HCT116 (cell line): ENCODE measurements at regions not wholly inside any gene's neighbourhood (a gene's known extent, or its start where the extent isn't known, plus 50 kb on each side); places are given as distances from the start of the nearest gene placed in this dataset.

Experiments
- ATAC-seq: fragments of 200-7000 bp; cut with Tn5 transposase; 2 replicates; pipeline ENCODE4 v1.9.1; 2020; ENCODE audit warnings: mild to moderate bottlenecking, moderate library complexity
- BruUV-seq: library from RNA; stranded (reverse); fragments of 400-500 nt; replicated peaks from 2 replicates; lab custom pipeline; 2021; lab: Mats Ljungman, UMichigan
- CTCF ChIA-PET: fragments of 300-600 bp; sonication (Branson Sonifier 250); formaldehyde crosslinking; loops from one replicate; lab custom pipeline; 2021; ENCODE audit warnings: antibody characterized with exemption; lab: Charles Lee
- POLR2A ChIA-PET: fragments of 300-600, 350-600 bp; sonication (Branson Sonifier 250); formaldehyde crosslinking; loops from one replicate; lab custom pipeline; 2021; ENCODE audit warnings: antibody characterized with exemption; lab: Charles Lee
- RAD21 ChIA-PET, 2 experiments: fragments of 300-600 bp; sonication (Branson Sonifier 250); formaldehyde crosslinking; loops; one replicate each; lab custom pipeline; 2023; ENCODE audit warnings: low total read pairs in 2 of 2; ENCODE audit not compliant: uncharacterized antibody in 2 of 2, unreplicated experiment in 2 of 2, low non-redundant PET in 1 of 2; lab: Charles Lee
- DNase-seq: peaks from one replicate; pipeline ENCODE4 v3.0.0-alpha.2; 2010; ENCODE audit warnings: low read depth, low spot score
- H2AFZ ChIP-seq: fragments of 200-600 bp; shearing (Covaris generic), sonication (generic); 2 replicates; pipeline ENCODE4 v1.6.1; 2017; ENCODE audit warnings: low read depth, mixed run types, mixed read lengths, antibody characterized with exemption, low read length; ENCODE audit not compliant: poor library complexity, severe bottlenecking
- H3K27ac ChIP-seq: 2 replicates; pipeline ENCODE4 v1.5.1; 2012; ENCODE audit warnings: low read depth, low read length
- H3K27me3 ChIP-seq: fragments of 200-600 bp; sonication (generic); 2 replicates; pipeline ENCODE4 v1.6.1; 2016; ENCODE audit warnings: mixed run types, low read length, mixed read lengths; ENCODE audit not compliant: insufficient read depth
- H3K36me3 ChIP-seq, 2 experiments: fragments of 200-500 bp in 1 of 2; fragments of 200-600 bp in 1 of 2; sonication (Bioruptor generic) in 1 of 2; sonication (generic) in 1 of 2; 2 replicates each; pipeline versions ENCODE4 v1.5.1 to v1.6.1; 2014 to 2016; ENCODE audit warnings: low read length in 2 of 2, inconsistent platforms in 1 of 2, mixed read lengths in 1 of 2, mixed run types in 1 of 2; ENCODE audit not compliant: insufficient read depth in 2 of 2, control insufficient read depth in 1 of 2
- H3K4me1 ChIP-seq, 2 experiments: fragments of 200-600 bp in 1 of 2; sonication (generic) in 1 of 2; 2 replicates each; pipeline versions ENCODE4 v1.5.1 to v1.6.1; 2012 to 2017; ENCODE audit warnings: low read length in 2 of 2, inconsistent platforms in 1 of 2, mild to moderate bottlenecking in 1 of 2, mixed read lengths in 1 of 2, mixed run types in 1 of 2, moderate library complexity in 1 of 2; ENCODE audit not compliant: insufficient read depth in 2 of 2, control insufficient read depth in 1 of 2
- H3K4me2 ChIP-seq: fragments of 200-600 bp; sonication (generic); 2 replicates; pipeline ENCODE4 v1.6.1; 2017; ENCODE audit warnings: mixed run types, low read length, mixed read lengths
- H3K4me3 ChIP-seq, 2 experiments: fragments of 200-600 bp in 1 of 2; sonication (generic) in 1 of 2; replicated peaks in 1 of 2; 2 replicates each; pipeline ENCODE4 v1.5.1; 2011 to 2016; ENCODE audit warnings: low read length in 2 of 2, control low read depth in 1 of 2, low read depth in 1 of 2, mild to moderate bottlenecking in 1 of 2, mixed read lengths in 1 of 2, mixed run types in 1 of 2
- H3K79me2 ChIP-seq: fragments of 200-600 bp; sonication (generic); 2 replicates; pipeline ENCODE4 v1.6.1; 2017; ENCODE audit warnings: mild to moderate bottlenecking, mixed run types, low read length, moderate library complexity, mixed read lengths; ENCODE audit not compliant: insufficient read depth
- H3K9ac ChIP-seq: fragments of 200-600 bp; sonication (generic); 2 replicates; pipeline ENCODE4 v1.6.1; 2016; ENCODE audit warnings: low read length, mixed read lengths
- H3K9me2 ChIP-seq: fragments of 200-600 bp; sonication (generic), shearing (Covaris generic); 2 replicates; pipeline ENCODE4 v1.6.1; 2017; ENCODE audit warnings: mixed run types, mild to moderate bottlenecking, moderate library complexity; ENCODE audit not compliant: insufficient read depth
- H3K9me3 ChIP-seq, 2 experiments: fragments of 200-500 bp in 1 of 2; fragments of 200-600 bp in 1 of 2; sonication (Bioruptor generic) in 1 of 2; sonication (generic) in 1 of 2; 2 replicates each; pipeline ENCODE4 v1.6.1; 2014 to 2017; ENCODE audit warnings: low read length in 2 of 2, mixed read lengths in 2 of 2, inconsistent platforms in 1 of 2, low read depth in 1 of 2, mild to moderate bottlenecking in 1 of 2, mixed run types in 1 of 2, moderate library complexity in 1 of 2; ENCODE audit not compliant: control insufficient read depth in 1 of 2, insufficient read depth in 1 of 2
- H4K20me1 ChIP-seq: fragments of 200-600 bp; sonication (generic), shearing (Covaris generic); 2 replicates; pipeline ENCODE4 v1.6.1; 2017; ENCODE audit warnings: mixed run types, mild to moderate bottlenecking, moderate library complexity; ENCODE audit not compliant: insufficient read depth
- CBX3 ChIP-seq: IDR thresholded peaks from 2 replicates; pipeline ENCODE4 v1.6.1; 2012; ENCODE audit warnings: low read depth
- CEBPB ChIP-seq: IDR thresholded peaks from 2 replicates; pipeline ENCODE4 v1.6.1; 2012; ENCODE audit warnings: low read depth
- EGR1 ChIP-seq: IDR thresholded peaks from 2 replicates; pipeline ENCODE4 v1.6.1; 2012; ENCODE audit warnings: low read depth
- ELF1 ChIP-seq: IDR thresholded peaks from 2 replicates; pipeline ENCODE4 v1.6.1; 2012; ENCODE audit warnings: low read depth, borderline replicate concordance
- EZH2 ChIP-seq: fragments of 200-600 bp; sonication (generic); IDR thresholded peaks from 2 replicates; pipeline ENCODE4 v1.6.1; 2017; ENCODE audit warnings: antibody characterized with exemption, mixed run types
- FOSL1 ChIP-seq: IDR thresholded peaks from 2 replicates; pipeline ENCODE4 v1.6.1; 2012; ENCODE audit warnings: low read depth
- JUND ChIP-seq: IDR thresholded peaks from 2 replicates; pipeline ENCODE4 v1.6.1; 2012
- POLR2A ChIP-seq: IDR thresholded peaks from 2 replicates; pipeline ENCODE4 v1.7.0; 2011; ENCODE audit warnings: borderline replicate concordance; ENCODE audit not compliant: insufficient read depth, insufficient read length; ENCODE audit errors: extremely low read depth
- POLR2AphosphoS5 ChIP-seq: IDR thresholded peaks from 2 replicates; pipeline ENCODE4 v1.6.1; 2011; ENCODE audit warnings: mild to moderate bottlenecking, low read depth, low read length, moderate library complexity
- SIN3A ChIP-seq: IDR thresholded peaks from 2 replicates; pipeline ENCODE4 v1.6.1; 2012; ENCODE audit warnings: low read depth
- SRF ChIP-seq: IDR thresholded peaks from 2 replicates; pipeline ENCODE4 v1.6.1; 2012; ENCODE audit warnings: low read depth
- YY1 ChIP-seq: IDR thresholded peaks from 2 replicates; pipeline ENCODE4 v1.6.1; 2011; ENCODE audit warnings: low read length, low read depth, moderate library complexity, mild to moderate bottlenecking; ENCODE audit not compliant: insufficient replicate concordance; ENCODE audit errors: extremely low read depth
- ZFX ChIP-seq: fragments of 450-650 bp; IDR thresholded peaks from 2 replicates; pipeline ENCODE4 v1.6.1; 2017
- intact Hi-C: fragments of 100-400 bp; cut with micrococcal nuclease; formaldehyde crosslinking; loops from 2 replicates; pipeline ENCODE4 v1.10.0; 2022
- TF ChIP-seq, protein P1 (sequence below): IDR thresholded peaks from 2 replicates; pipeline ENCODE4 v1.6.1; 2011; ENCODE audit warnings: mild to moderate bottlenecking, low read length, moderate library complexity; ENCODE audit not compliant: insufficient replicate concordance; ENCODE audit errors: extremely low read depth
- TF ChIP-seq, protein P2 (sequence below): IDR thresholded peaks from 2 replicates; pipeline ENCODE4 v1.6.1; 2012
- TF ChIP-seq, protein P3 (sequence below): IDR thresholded peaks from 2 replicates; pipeline ENCODE4 v1.6.1; 2012; ENCODE audit warnings: low read depth
- TF ChIP-seq, protein P4 (sequence below): IDR thresholded peaks from 2 replicates; pipeline ENCODE4 v1.6.1; 2012

DNA sequence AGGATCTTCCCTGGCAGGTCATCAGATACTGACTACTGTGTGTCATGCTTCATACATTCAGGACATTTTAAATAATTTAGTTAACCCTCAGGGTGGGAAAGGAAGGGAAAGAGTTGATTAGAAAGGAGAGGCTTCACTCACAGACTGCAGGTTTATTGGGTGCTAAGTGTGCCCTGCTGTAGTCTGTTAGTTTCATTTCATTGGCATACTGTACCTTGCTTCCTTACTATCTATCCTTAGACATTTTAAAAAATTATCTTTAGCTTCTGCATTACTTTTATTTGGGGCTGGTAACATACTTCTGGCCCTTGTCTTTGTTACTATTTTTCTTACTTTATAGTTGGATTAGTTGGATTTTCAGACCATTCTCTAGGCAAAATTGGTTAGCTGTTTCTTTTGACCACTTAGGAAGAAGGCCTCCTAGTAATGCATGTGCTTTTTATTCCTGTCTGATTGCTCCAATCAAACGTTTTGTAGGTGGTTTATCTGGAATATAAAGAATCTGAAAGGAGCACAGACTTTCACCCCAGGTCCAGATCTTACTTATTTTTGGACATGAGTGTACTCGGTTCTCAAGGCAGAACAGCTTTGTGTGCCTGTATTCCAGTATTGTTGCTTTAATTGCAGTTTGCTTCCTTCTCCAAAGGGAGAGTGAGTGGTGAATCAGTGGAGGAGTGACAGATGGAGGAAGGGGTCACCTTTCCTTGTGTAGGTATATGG is 82.7 kb upstream of the PRDM1 start (continued):
- TF ChIP-seq, protein P1, sequence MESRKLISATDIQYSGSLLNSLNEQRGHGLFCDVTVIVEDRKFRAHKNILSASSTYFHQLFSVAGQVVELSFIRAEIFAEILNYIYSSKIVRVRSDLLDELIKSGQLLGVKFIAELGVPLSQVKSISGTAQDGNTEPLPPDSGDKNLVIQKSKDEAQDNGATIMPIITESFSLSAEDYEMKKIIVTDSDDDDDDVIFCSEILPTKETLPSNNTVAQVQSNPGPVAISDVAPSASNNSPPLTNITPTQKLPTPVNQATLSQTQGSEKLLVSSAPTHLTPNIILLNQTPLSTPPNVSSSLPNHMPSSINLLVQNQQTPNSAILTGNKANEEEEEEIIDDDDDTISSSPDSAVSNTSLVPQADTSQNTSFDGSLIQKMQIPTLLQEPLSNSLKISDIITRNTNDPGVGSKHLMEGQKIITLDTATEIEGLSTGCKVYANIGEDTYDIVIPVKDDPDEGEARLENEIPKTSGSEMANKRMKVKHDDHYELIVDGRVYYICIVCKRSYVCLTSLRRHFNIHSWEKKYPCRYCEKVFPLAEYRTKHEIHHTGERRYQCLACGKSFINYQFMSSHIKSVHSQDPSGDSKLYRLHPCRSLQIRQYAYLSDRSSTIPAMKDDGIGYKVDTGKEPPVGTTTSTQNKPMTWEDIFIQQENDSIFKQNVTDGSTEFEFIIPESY = no peak
- TF ChIP-seq CBX3 (no peak), CEBPB (no peak), FOSL1 (no peak)

DNA sequence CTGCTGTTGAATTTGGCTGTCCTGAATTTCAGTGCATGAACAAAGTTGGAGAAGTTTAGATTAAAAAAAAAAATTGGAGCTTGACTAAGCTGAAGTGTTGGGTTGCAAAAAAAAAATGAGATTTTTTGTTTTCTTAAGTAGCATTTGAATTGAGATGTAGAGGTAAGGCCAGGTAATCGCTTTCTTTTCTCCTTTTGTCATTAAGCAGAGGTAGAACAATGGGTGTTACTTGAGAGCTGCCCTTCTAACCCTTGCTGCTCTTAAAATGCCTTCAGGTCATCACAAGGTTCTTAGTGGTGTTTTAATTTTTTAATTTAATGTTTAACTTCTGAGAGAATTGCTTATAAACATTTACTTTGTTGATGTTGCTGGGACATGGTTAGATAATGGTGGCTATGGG is 84.1 kb upstream of the PRDM1 start:
- Histone ChIP-seq H3K9me2 (no peaks in the 10 kb centered on the region), H3K9ac (no peak overlapping the region), H3K4me2 (no peak overlapping the region), H3K9me3 (no peaks in the 10 kb centered on the region), H3K79me2 (no peaks in the 10 kb centered on the region), H3K27ac (no peak overlapping the region), H2AFZ (no peak overlapping the region), H3K36me3 (no peaks in the 10 kb centered on the region), H4K20me1 (no peaks in the 10 kb centered on the region), H3K4me1 (no peaks in the 10 kb centered on the region), H3K4me3 (no peak overlapping the region), H3K27me3 (no peaks in the 10 kb centered on the region)
- POLR2A ChIA-PET = no interaction called here
- RAD21 ChIA-PET = no interaction called here
- DNase-seq (no peak), ATAC-seq (no peak)
- CTCF ChIA-PET = no interaction called here
- TF ChIP-seq, protein P2, sequence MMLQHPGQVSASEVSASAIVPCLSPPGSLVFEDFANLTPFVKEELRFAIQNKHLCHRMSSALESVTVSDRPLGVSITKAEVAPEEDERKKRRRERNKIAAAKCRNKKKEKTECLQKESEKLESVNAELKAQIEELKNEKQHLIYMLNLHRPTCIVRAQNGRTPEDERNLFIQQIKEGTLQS = no peak
- TF ChIP-seq EGR1 = no peak
- TF ChIP-seq YY1 = no peak
- no peak for TF ChIP-seq CEBPB
- TF ChIP-seq, protein P3, sequence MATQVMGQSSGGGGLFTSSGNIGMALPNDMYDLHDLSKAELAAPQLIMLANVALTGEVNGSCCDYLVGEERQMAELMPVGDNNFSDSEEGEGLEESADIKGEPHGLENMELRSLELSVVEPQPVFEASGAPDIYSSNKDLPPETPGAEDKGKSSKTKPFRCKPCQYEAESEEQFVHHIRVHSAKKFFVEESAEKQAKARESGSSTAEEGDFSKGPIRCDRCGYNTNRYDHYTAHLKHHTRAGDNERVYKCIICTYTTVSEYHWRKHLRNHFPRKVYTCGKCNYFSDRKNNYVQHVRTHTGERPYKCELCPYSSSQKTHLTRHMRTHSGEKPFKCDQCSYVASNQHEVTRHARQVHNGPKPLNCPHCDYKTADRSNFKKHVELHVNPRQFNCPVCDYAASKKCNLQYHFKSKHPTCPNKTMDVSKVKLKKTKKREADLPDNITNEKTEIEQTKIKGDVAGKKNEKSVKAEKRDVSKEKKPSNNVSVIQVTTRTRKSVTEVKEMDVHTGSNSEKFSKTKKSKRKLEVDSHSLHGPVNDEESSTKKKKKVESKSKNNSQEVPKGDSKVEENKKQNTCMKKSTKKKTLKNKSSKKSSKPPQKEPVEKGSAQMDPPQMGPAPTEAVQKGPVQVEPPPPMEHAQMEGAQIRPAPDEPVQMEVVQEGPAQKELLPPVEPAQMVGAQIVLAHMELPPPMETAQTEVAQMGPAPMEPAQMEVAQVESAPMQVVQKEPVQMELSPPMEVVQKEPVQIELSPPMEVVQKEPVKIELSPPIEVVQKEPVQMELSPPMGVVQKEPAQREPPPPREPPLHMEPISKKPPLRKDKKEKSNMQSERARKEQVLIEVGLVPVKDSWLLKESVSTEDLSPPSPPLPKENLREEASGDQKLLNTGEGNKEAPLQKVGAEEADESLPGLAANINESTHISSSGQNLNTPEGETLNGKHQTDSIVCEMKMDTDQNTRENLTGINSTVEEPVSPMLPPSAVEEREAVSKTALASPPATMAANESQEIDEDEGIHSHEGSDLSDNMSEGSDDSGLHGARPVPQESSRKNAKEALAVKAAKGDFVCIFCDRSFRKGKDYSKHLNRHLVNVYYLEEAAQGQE = no peak
- no peak for TF ChIP-seq SRF
- TF ChIP-seq SIN3A = no peak
- TF ChIP-seq, protein P1 = no peak
- TF ChIP-seq ELF1 = no peak
- TF ChIP-seq CBX3 = no peak
- TF ChIP-seq FOSL1 = no peak
- TF ChIP-seq EZH2 = no peak
- no peak for TF ChIP-seq POLR2AphosphoS5
- no peak for TF ChIP-seq JUND
- TF ChIP-seq ZFX = no peak
- TF ChIP-seq, protein P4, sequence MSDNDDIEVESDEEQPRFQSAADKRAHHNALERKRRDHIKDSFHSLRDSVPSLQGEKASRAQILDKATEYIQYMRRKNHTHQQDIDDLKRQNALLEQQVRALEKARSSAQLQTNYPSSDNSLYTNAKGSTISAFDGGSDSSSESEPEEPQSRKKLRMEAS = no peak
- no peak for TF ChIP-seq POLR2A
- intact Hi-C loops = no loop called here
- BruUV-seq = no TSS peak
